RPMI8226 (cell line): ENCODE measurements at regions not wholly inside any gene's neighbourhood (a gene's known extent, or its start where the extent isn't known, plus 50 kb on each side); places are given as distances from the start of the nearest gene placed in this dataset.
"Not testable (repeated sequence)": the region's sequence is repeated elsewhere in the genome, so short reads cannot be mapped to it uniquely, and the experiment has no call there.

ENCODE experiments used
- DNase-seq: peaks from one replicate; pipeline ENCODE4 v3.0.0-alpha.2; 2015

- not testable (repeated sequence) for DNase-seq
Measured at GRCh38 chr18:12179029-12179428, 75.1 kb upstream of the CIDEA start.

- not testable (repeated sequence) for DNase-seq
Measured at GRCh38 chr18:12179697-12180577, 74.2 kb upstream of the CIDEA start.

GRCh38 chr18:12198797-12199196 lies 55.4 kb upstream of the CIDEA start:
- DNase-seq = peak; percentile 64

GRCh38 chr18:12200186-12200585 lies 54.0 kb upstream of the CIDEA start:
- DNase-seq = peak; percentile 60
